CD4-positive, alpha-beta T cell (primary cell): ENCODE measurements at regions not wholly inside any gene's neighbourhood (a gene's known extent, or its start where the extent isn't known, plus 50 kb on each side); places are given as distances from the start of the nearest gene placed in this dataset.

Experiments used
- ATAC-seq: fragments of 200-7000 bp; cut with Tn5 transposase; one replicate; pipeline ENCODE4 v1.10.0; 2022; ENCODE audit warnings: mild to moderate bottlenecking; ENCODE audit not compliant: poor library complexity
- CTCF ChIA-PET: fragments of 350-600 bp; sonication (Branson Sonifier 250); formaldehyde crosslinking; loops from one replicate; lab custom pipeline; 2021; ENCODE audit warnings: antibody characterized with exemption, inconsistent platforms; lab: Charles Lee
- POLR2A ChIA-PET: fragments of 350-600 bp; sonication (Branson Sonifier 250); formaldehyde crosslinking; loops from one replicate; lab custom pipeline; 2021; ENCODE audit warnings: antibody characterized with exemption, inconsistent platforms; lab: Charles Lee
- DNase-seq, 14 experiments: peaks; one replicate each; pipeline ENCODE4 v3.0.0-alpha.2; 2013 to 2020; ENCODE audit warnings: mixed read lengths in 2 of 14
- H3K27ac ChIP-seq, 2 donors: one replicate each; pipeline versions ENCODE4 v1.5.1 to v1.7.0; 2013; ENCODE audit warnings: low read length in 2 of 2, low read depth in 1 of 2, mild to moderate bottlenecking in 1 of 2
- H3K27me3 ChIP-seq, 2 experiments: 1 replicate in 1 of 2; 2 replicates in 1 of 2; pipeline versions ENCODE4 v1.6.1 to v1.7.0; 2013; ENCODE audit warnings: low read length in 2 of 2, control low read depth in 1 of 2, mild to moderate bottlenecking in 1 of 2, moderate library complexity in 1 of 2; ENCODE audit not compliant: insufficient read depth in 2 of 2, control insufficient read depth in 1 of 2
- H3K36me3 ChIP-seq: one replicate; pipeline ENCODE4 v1.6.1; 2013; ENCODE audit warnings: low read length, control low read depth; ENCODE audit not compliant: insufficient read depth
- H3K4me1 ChIP-seq: one replicate; pipeline ENCODE4 v1.6.1; 2013; ENCODE audit warnings: low read length, control low read depth; ENCODE audit not compliant: insufficient read depth
- H3K4me3 ChIP-seq: one replicate; pipeline ENCODE4 v1.5.1; 2013; ENCODE audit warnings: mild to moderate bottlenecking, low read length, moderate library complexity
- H3K9me3 ChIP-seq, 2 experiments: 1 replicate in 1 of 2; 2 replicates in 1 of 2; pipeline versions ENCODE4 v1.6.1 to v1.7.0; 2013; ENCODE audit warnings: low read length in 2 of 2, mild to moderate bottlenecking in 2 of 2, control low read depth in 1 of 2, moderate library complexity in 1 of 2; ENCODE audit not compliant: control insufficient read depth in 1 of 2, insufficient read depth in 1 of 2
- H3K27ac Mint-ChIP-seq: one replicate; pipeline ENCODE4 v1.8.0; 2020; ENCODE audit warnings: mixed read lengths
- H3K27me3 Mint-ChIP-seq: one replicate; pipeline ENCODE4 v1.8.0; 2021; ENCODE audit warnings: mixed read lengths
- H3K36me3 Mint-ChIP-seq: one replicate; pipeline ENCODE4 v1.8.0; 2021; ENCODE audit warnings: low read depth, mixed read lengths
- H3K4me1 Mint-ChIP-seq: one replicate; pipeline ENCODE4 v1.8.0; 2021; ENCODE audit warnings: low read depth, mixed read lengths
- H3K4me3 Mint-ChIP-seq: one replicate; pipeline ENCODE4 v1.8.0; 2020; ENCODE audit warnings: mild to moderate bottlenecking, mixed read lengths
- H3K9me3 Mint-ChIP-seq: one replicate; pipeline ENCODE4 v1.8.0; 2020; ENCODE audit warnings: mixed read lengths
- CTCF ChIP-seq: fragments of 200-600 bp; IDR thresholded peaks from one replicate; pipeline ENCODE4 v1.8.0; 2022; ENCODE audit warnings: antibody characterized with exemption, mild to moderate bottlenecking
- intact Hi-C, 2 experiments: fragments of 100-400 bp; cut with DNase I in 1 of 2; cut with micrococcal nuclease in 1 of 2; formaldehyde crosslinking; loops; one replicate each; pipeline versions ENCODE4 v1.15.1 to v1.9.0; 2023 to 2025; cut with DNase I, micrococcal nuclease

GRCh38 chr21:36610201-36610600 is 88.7 kb upstream of the SIM2 start:
- H3K4me1 Mint-ChIP-seq = peaks cover under 1% of the 10 kb centered on the region
- no peak overlapping the region for H3K27ac Mint-ChIP-seq
- DNase-seq = no peak
- Histone ChIP-seq H3K27me3 (peaks cover 3 to 11% of the 10 kb centered on the region in 2 experiments), H3K4me1 (no peaks in the 10 kb centered on the region), H3K9me3 (peaks cover 0 to 5% of the 10 kb centered on the region in 2 experiments), H3K27ac (no peak overlapping the region), H3K4me3 (no peak overlapping the region), H3K36me3 (no peaks in the 10 kb centered on the region)
- ChIA-PET CTCF (no interaction called here), POLR2A (no interaction called here)
- intact Hi-C loops = no loop called here
- no peaks in the 10 kb centered on the region for H3K27me3 Mint-ChIP-seq
- H3K4me3 Mint-ChIP-seq = no peak overlapping the region
- peaks cover 9% of the 10 kb centered on the region for H3K9me3 Mint-ChIP-seq
- no peak for ATAC-seq
- TF ChIP-seq CTCF = no peak
- H3K36me3 Mint-ChIP-seq = no peaks in the 10 kb centered on the region

- Histone ChIP-seq H3K27me3 (peaks cover 3 to 13% of the 10 kb centered on the region in 2 experiments), H3K9me3 (peaks cover 0 to 8% of the 10 kb centered on the region in 2 experiments), H3K36me3 (no peaks in the 10 kb centered on the region), H3K4me3 (no peak overlapping the region), H3K4me1 (no peaks in the 10 kb centered on the region), H3K27ac (no peak overlapping the region)
- intact Hi-C loops = no loop called here
- no peak for DNase-seq
- peaks cover 9% of the 10 kb centered on the region for H3K9me3 Mint-ChIP-seq
- ChIA-PET POLR2A (no interaction called here), CTCF (no interaction called here)
- no peaks in the 10 kb centered on the region for H3K36me3 Mint-ChIP-seq
- H3K27ac Mint-ChIP-seq = no peak overlapping the region
- TF ChIP-seq CTCF = no peak
- H3K4me1 Mint-ChIP-seq = no peaks in the 10 kb centered on the region
- no peak for ATAC-seq
- H3K4me3 Mint-ChIP-seq = no peak overlapping the region
- H3K27me3 Mint-ChIP-seq = no peaks in the 10 kb centered on the region
Measured at GRCh38 chr21:36610935-36611334, 88.0 kb upstream of the SIM2 start.

GRCh38 chr21:36611379-36611778 is 87.5 kb upstream of the SIM2 start:
- POLR2A ChIA-PET = no interaction called here
- no peak for ATAC-seq

More at GRCh38 chr21:36611379-36611778, 87.5 kb upstream of the SIM2 start:
- H3K9me3 ChIP-seq = peaks cover 0 to 8% of the 10 kb centered on the region in 2 experiments
- H3K27me3 Mint-ChIP-seq = no peaks in the 10 kb centered on the region
- CTCF ChIA-PET = no interaction called here
- H3K36me3 Mint-ChIP-seq = no peaks in the 10 kb centered on the region
- H3K27me3 ChIP-seq = peaks cover 3 to 13% of the 10 kb centered on the region in 2 experiments
- intact Hi-C loops = no loop called here
- H3K9me3 Mint-ChIP-seq = peaks cover 9% of the 10 kb centered on the region
- H3K4me3 ChIP-seq = no peak overlapping the region
- no peak overlapping the region for H3K27ac Mint-ChIP-seq
- H3K36me3 ChIP-seq = no peaks in the 10 kb centered on the region
- H3K4me3 Mint-ChIP-seq = no peak overlapping the region
- DNase-seq = no peak
- no peaks in the 10 kb centered on the region for H3K4me1 ChIP-seq
- H3K4me1 Mint-ChIP-seq = no peaks in the 10 kb centered on the region
- no peak overlapping the region for H3K27ac ChIP-seq
- TF ChIP-seq CTCF = no peak
